H1 (cell line): ENCODE measurements at regions not wholly inside any gene's neighbourhood (a gene's known extent, or its start where the extent isn't known, plus 50 kb on each side); places are given as distances from the start of the nearest gene placed in this dataset.
A peak's percentile ranks its signal among the peaks of the same experiment; 100 is the strongest.

ENCODE experiments used
- CTCF ChIA-PET: fragments of 300-600 bp; sonication (Branson Sonifier 250); formaldehyde crosslinking; loops from one replicate; lab custom pipeline; 2021; ENCODE audit not compliant: partially characterized antibody; lab: Charles Lee
- POLR2A ChIA-PET: fragments of 300-600 bp; sonication (Branson Sonifier 250); formaldehyde crosslinking; loops from one replicate; lab custom pipeline; 2021; ENCODE audit warnings: inconsistent platforms; ENCODE audit not compliant: partially characterized antibody; lab: Charles Lee
- DNase-seq, 2 experiments: peaks; one replicate each; pipeline versions ENCODE4 v3.0.0 to v3.0.0-alpha.2; 2010 to 2022; ENCODE audit warnings: low spot score in 2 of 2, low read depth in 1 of 2, mixed read lengths in 1 of 2
- FAIRE-seq: peaks from 2 replicates; lab custom pipeline; 2011; peaks lifted over from hg19 to GRCh38; lab: Jason Lieb, UNC
- H2AFZ ChIP-seq: 2 replicates; pipeline ENCODE4 v1.8.1; 2012; ENCODE audit warnings: low read length, inconsistent platforms
- H2AK5ac ChIP-seq: 2 replicates; pipeline ENCODE4 v1.6.1; 2013; ENCODE audit warnings: low read depth, low read length
- H2BK120ac ChIP-seq: replicated peaks from 2 replicates; pipeline ENCODE3; 2013; ENCODE audit warnings: low read depth, low read length, inconsistent platforms
- H2BK12ac ChIP-seq: 2 replicates; pipeline ENCODE4 v1.6.1; 2013; ENCODE audit warnings: low read depth, low read length
- H2BK15ac ChIP-seq: 2 replicates; pipeline ENCODE4 v1.6.1; 2013; ENCODE audit warnings: low read length
- H2BK20ac ChIP-seq: 2 replicates; pipeline ENCODE4 v1.6.1; 2013; ENCODE audit warnings: low read length
- H2BK5ac ChIP-seq: 2 replicates; pipeline ENCODE4 v1.6.1; 2013; ENCODE audit warnings: low read depth, low read length
- H3K14ac ChIP-seq: 2 replicates; pipeline ENCODE4 v1.6.1; 2013; ENCODE audit warnings: inconsistent platforms; ENCODE audit not compliant: insufficient read length
- H3K18ac ChIP-seq: 2 replicates; pipeline ENCODE4 v1.6.1; 2013; ENCODE audit warnings: low read length; ENCODE audit errors: extremely low read depth
- H3K23ac ChIP-seq: 2 replicates; pipeline ENCODE4 v1.6.1; 2013; ENCODE audit warnings: inconsistent platforms; ENCODE audit not compliant: insufficient read length
- H3K23me2 ChIP-seq: 2 replicates; pipeline ENCODE4 v1.6.1; 2013; ENCODE audit warnings: low read depth, low read length
- H3K27ac ChIP-seq: 2 replicates; pipeline ENCODE4 v1.6.1; 2011; ENCODE audit warnings: low read depth, low read length, inconsistent platforms
- H3K27me3 ChIP-seq, 4 experiments: replicated peaks in 1 of 4; 1 replicate in 1 of 4; 2 replicates in 3 of 4; pipeline versions ENCODE4 v1.6.1 to v1.8.1; 2011 to 2013; ENCODE audit warnings: low read length in 3 of 4, mild to moderate bottlenecking in 3 of 4, inconsistent platforms in 2 of 4, mixed read lengths in 2 of 4, moderate library complexity in 1 of 4; ENCODE audit not compliant: control insufficient read depth in 3 of 4, insufficient read depth in 3 of 4; ENCODE audit errors: extremely low read depth in 1 of 4
- H3K36me3 ChIP-seq, 4 experiments: 2 replicates each; pipeline versions ENCODE4 v1.6.1 to v1.8.1; 2011 to 2013; ENCODE audit warnings: mild to moderate bottlenecking in 4 of 4, low read length in 3 of 4, moderate library complexity in 2 of 4, control low read depth in 1 of 4, inconsistent platforms in 1 of 4; ENCODE audit not compliant: insufficient read depth in 4 of 4, control insufficient read depth in 2 of 4
- H3K4ac ChIP-seq: replicated peaks from 2 replicates; pipeline ENCODE3; 2013; ENCODE audit warnings: low read length, low read depth, mixed read lengths, inconsistent platforms; ENCODE audit not compliant: insufficient read length
- H3K4me1 ChIP-seq, 4 experiments: replicated peaks in 1 of 4; 1 replicate in 1 of 4; 2 replicates in 3 of 4; pipeline versions ENCODE4 v1.6.1 to v1.8.1; 2011 to 2013; ENCODE audit warnings: low read length in 3 of 4, inconsistent platforms in 2 of 4, mixed read lengths in 1 of 4; ENCODE audit not compliant: insufficient read depth in 4 of 4, control insufficient read depth in 3 of 4
- H3K4me2 ChIP-seq, 2 experiments: 2 replicates each; pipeline versions ENCODE4 v1.6.1 to v1.8.1; 2011 to 2013; ENCODE audit warnings: low read depth in 2 of 2, low read length in 2 of 2, control low read depth in 1 of 2, inconsistent platforms in 1 of 2, mild to moderate bottlenecking in 1 of 2; ENCODE audit not compliant: insufficient read depth in 1 of 2
- H3K4me3 ChIP-seq, 4 experiments: fragments of 200-600, 300-600 bp in 1 of 4; sonication (generic), shearing (Covaris generic), sonication (Bioruptor Twin) in 1 of 4; 2 replicates each; pipeline versions ENCODE4 v1.5.1 to v1.8.1; 2011 to 2016; ENCODE audit warnings: low read length in 4 of 4, low read depth in 3 of 4, control low read depth in 2 of 4, inconsistent platforms in 2 of 4, mild to moderate bottlenecking in 2 of 4, mixed read lengths in 1 of 4, moderate library complexity in 1 of 4; ENCODE audit not compliant: insufficient read depth in 2 of 4; ENCODE audit errors: extremely low read depth in 1 of 4
- H3K56ac ChIP-seq: replicated peaks from 2 replicates; pipeline ENCODE3; 2013; ENCODE audit warnings: low read depth, mild to moderate bottlenecking, mixed read lengths, low read length, inconsistent platforms; ENCODE audit not compliant: insufficient read length
- H3K79me1 ChIP-seq: 2 replicates; pipeline ENCODE4 v1.6.1; 2013; ENCODE audit warnings: low read depth, low read length, control low read depth
- H3K79me2 ChIP-seq, 2 experiments: 2 replicates each; pipeline versions ENCODE4 v1.6.1 to v1.8.1; 2012 to 2013; ENCODE audit warnings: low read length in 2 of 2, mild to moderate bottlenecking in 2 of 2, inconsistent platforms in 1 of 2; ENCODE audit not compliant: insufficient read depth in 2 of 2, control insufficient read depth in 1 of 2
- H3K9ac ChIP-seq, 4 experiments: replicated peaks in 1 of 4; 1 replicate in 1 of 4; 2 replicates in 3 of 4; pipeline versions ENCODE4 v1.6.1 to v1.8.1; 2011 to 2013; ENCODE audit warnings: low read depth in 3 of 4, low read length in 3 of 4, control low read depth in 2 of 4, mild to moderate bottlenecking in 2 of 4, moderate library complexity in 2 of 4, inconsistent platforms in 1 of 4; ENCODE audit errors: extremely low read depth in 1 of 4
- H3K9me3 ChIP-seq, 2 experiments: 2 replicates each; pipeline versions ENCODE4 v1.6.1 to v1.8.1; 2012 to 2013; ENCODE audit warnings: mild to moderate bottlenecking in 2 of 2, moderate library complexity in 2 of 2, control low read depth in 1 of 2, inconsistent platforms in 1 of 2, low read depth in 1 of 2, low read length in 1 of 2, mixed read lengths in 1 of 2; ENCODE audit not compliant: insufficient read depth in 2 of 2
- H4K20me1 ChIP-seq, 2 experiments: replicated peaks in 1 of 2; 2 replicates each; pipeline versions ENCODE3 to v1.8.1; 2011 to 2013; ENCODE audit warnings: inconsistent platforms in 2 of 2, low read length in 2 of 2, mild to moderate bottlenecking in 1 of 2; ENCODE audit not compliant: insufficient read depth in 2 of 2, control insufficient read depth in 1 of 2
- H4K5ac ChIP-seq: 2 replicates; pipeline ENCODE4 v1.6.1; 2013; ENCODE audit warnings: low read length, low read depth, mixed read lengths, inconsistent platforms; ENCODE audit not compliant: insufficient read length
- H4K8ac ChIP-seq: 2 replicates; pipeline ENCODE4 v1.8.0; 2013; ENCODE audit warnings: mild to moderate bottlenecking, moderate library complexity, low read length, inconsistent platforms; ENCODE audit not compliant: insufficient read depth; ENCODE audit errors: extremely low read depth
- H4K91ac ChIP-seq: replicated peaks from 2 replicates; pipeline ENCODE3; 2013; ENCODE audit warnings: low read length, mixed read lengths, inconsistent platforms; ENCODE audit not compliant: insufficient read length
- BRCA1 ChIP-seq: IDR thresholded peaks from 2 replicates; pipeline ENCODE4 v1.6.1; 2012; ENCODE audit warnings: low read depth, low read length, improper control_type of control experiment
- CEBPB ChIP-seq: IDR thresholded peaks from 2 replicates; pipeline ENCODE4 v1.6.1; 2012; ENCODE audit warnings: low read depth, low read length
- EZH2 ChIP-seq: fragments of 200-600 bp; sonication (generic); IDR thresholded peaks from 2 replicates; pipeline ENCODE4 v1.7.1; 2012; ENCODE audit warnings: low read depth, mild to moderate bottlenecking, moderate library complexity, low read length, inconsistent platforms; ENCODE audit not compliant: severe bottlenecking
- RBBP5 ChIP-seq: IDR thresholded peaks from 2 replicates; pipeline ENCODE4 v1.7.1; 2012; ENCODE audit warnings: low read depth, mild to moderate bottlenecking, inconsistent platforms, low read length, moderate library complexity, borderline replicate concordance
- SIN3A ChIP-seq, 2 experiments: IDR thresholded peaks in 1 of 2; conservative IDR thresholded peaks in 1 of 2; 2 replicates each; pipeline ENCODE4 v1.6.1; 2011 to 2012; ENCODE audit warnings: low read length in 2 of 2, improper control_type of control experiment in 1 of 2, low read depth in 1 of 2, mild to moderate bottlenecking in 1 of 2
- SP2 ChIP-seq: IDR thresholded peaks from 2 replicates; pipeline ENCODE4 v1.6.1; 2012; ENCODE audit warnings: mild to moderate bottlenecking, low read length, inconsistent platforms
- TAF1 ChIP-seq: IDR thresholded peaks from 2 replicates; pipeline ENCODE4 v1.6.1; 2011; ENCODE audit warnings: mild to moderate bottlenecking, low read depth, low read length
- ZNF274 ChIP-seq: IDR thresholded peaks from 2 replicates; pipeline ENCODE4 v1.7.0; 2012; ENCODE audit warnings: low read length, borderline replicate concordance; ENCODE audit errors: extremely low read depth
- WGBS, 2 experiments: shearing (Covaris generic) in 1 of 2; methylation state at CpG; one replicate each; pipeline versions ENCODE4 v1.1.6 to v1.1.7; 2013 to 2015; ENCODE audit warnings: low lambda C conversion rate in 2 of 2, mixed read lengths in 2 of 2, inconsistent platforms in 1 of 2, low coverage in 1 of 2, missing lambda C conversion rate in 1 of 2; ENCODE audit not compliant: insufficient replicate concordance in 2 of 2, insufficient coverage in 1 of 2, insufficient read length in 1 of 2; ENCODE audit errors: extremely low coverage in 1 of 2, missing lambda C conversion rate in 1 of 2; 5-methylcytosine and 5-hydroxymethylcytosine counted together

DNA sequence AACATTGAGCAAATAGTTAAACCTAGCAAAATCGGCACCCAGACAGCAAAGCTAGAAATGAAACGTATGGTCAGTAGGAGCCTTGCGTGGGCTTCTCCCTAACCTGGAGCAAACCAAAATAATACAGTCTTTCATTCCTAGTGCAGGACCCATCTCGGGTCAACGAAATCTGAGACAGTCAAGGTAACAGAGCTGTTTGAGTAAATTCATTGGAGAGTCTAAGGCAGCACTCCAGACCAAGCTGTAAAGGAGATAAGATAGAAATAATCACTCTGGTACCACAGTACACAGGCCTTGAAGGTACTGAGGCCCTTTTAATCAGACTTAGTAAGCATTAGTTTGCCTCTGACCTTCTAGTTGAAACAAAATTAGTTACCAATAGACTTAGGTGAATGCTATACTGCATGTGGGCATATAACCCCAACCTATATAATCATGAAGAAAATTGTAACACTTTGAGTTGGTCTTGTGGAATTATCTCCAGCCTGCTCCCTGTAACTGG is 54.4 kb upstream of the BICD1 start:
- Histone ChIP-seq H2BK120ac (no peak overlapping the region), H3K4ac (no peak overlapping the region), H3K9ac (no peak overlapping the region), H2AK5ac (no peak overlapping the region), H3K9me3 (peaks cover 6 to 9% of the 10 kb centered on the region in 2 experiments; a peak in 3 of 4 replicates), H2BK5ac (no peak overlapping the region), H4K8ac (no peak overlapping the region), H2BK20ac (peak overlapping the region; percentile 6; the same call in 1 of the 2 replicates), H3K4me2 (no peak overlapping the region), H3K27me3 (no peaks in the 10 kb centered on the region), H4K91ac (peak overlapping the region; percentile 29), H3K79me2 (no peaks in the 10 kb centered on the region), H4K20me1 (no peaks in the 10 kb centered on the region), H3K14ac (no peak overlapping the region), H3K27ac (no peak overlapping the region), H3K4me1 (peaks cover 0 to 7% (median 1%) of the 10 kb centered on the region in 4 experiments; a peak in 2 of 7 replicates), H2BK15ac (no peak overlapping the region), H2BK12ac (peak overlapping the region; percentile 40; the same call in 1 of the 2 replicates), H2AFZ (peak overlapping the region; percentile 79; the same call in 1 of the 2 replicates), H3K18ac (no peak overlapping the region), H3K36me3 (no peaks in the 10 kb centered on the region), H4K5ac (no peak overlapping the region), H3K23ac (no peak overlapping the region), H3K23me2 (no peaks in the 10 kb centered on the region), H3K79me1 (no peaks in the 10 kb centered on the region), H3K4me3 (no peak overlapping the region), H3K56ac (no peak overlapping the region)
- ChIA-PET CTCF (interaction anchor here (0.7 to 1.3 kb wide), 2 partner anchors 9 to 11 kb away, joined by 3 read pairs; no protein-coding TSS in a partner anchor), POLR2A (no interaction called here)
- TF ChIP-seq RBBP5 = no peak
- TF ChIP-seq EZH2 = no peak
- no peak for TF ChIP-seq TAF1
- no peak for TF ChIP-seq SIN3A (conservative IDR thresholded peaks at IDR 0.05 in 1 of 2, IDR thresholded peaks at IDR 0.05 in 1 of 2; ENCODE audit: low read depth in 1 of 2, low read length in 2 of 2)
- no peak for TF ChIP-seq ZNF274
- TF ChIP-seq SP2 = no peak
- no peak for TF ChIP-seq BRCA1
- TF ChIP-seq CEBPB = no peak
- 78% methylated on average over 5 of the region's 5 CpGs; no CpG with 5 or more reads in 1 of the 2 experiments for WGBS, 2 experiments
- no peak for DNase-seq
- FAIRE-seq = no peak
